PFSK-1 (cell line): ENCODE measurements at regions not wholly inside any gene's neighbourhood (a gene's known extent, or its start where the extent isn't known, plus 50 kb on each side); places are given as distances from the start of the nearest gene placed in this dataset.

Experiments used
- POLR2AphosphoS5 ChIP-seq: IDR thresholded peaks from 2 replicates; pipeline ENCODE4 v1.6.1; 2012; ENCODE audit warnings: low read depth, mild to moderate bottlenecking, control low read depth, low read length, moderate library complexity
- SIN3A ChIP-seq: IDR thresholded peaks from 2 replicates; pipeline ENCODE4 v1.6.1; 2012; ENCODE audit warnings: mild to moderate bottlenecking, low read length, moderate library complexity, borderline replicate concordance; ENCODE audit not compliant: insufficient read depth
- TAF1 ChIP-seq: IDR thresholded peaks from 2 replicates; pipeline ENCODE4 v1.6.1; 2012; ENCODE audit warnings: low read length, control low read depth, borderline replicate concordance; ENCODE audit not compliant: insufficient read depth

GRCh38 chr7:130867581-130868136 lies 133.7 kb upstream of the KLF14 start:
- TF ChIP-seq SIN3A (no peak), TAF1 (no peak), POLR2AphosphoS5 (no peak)
